ENCODE measurements at regions not wholly inside any gene's neighbourhood (a gene's known extent, or its start where the extent isn't known, plus 50 kb on each side); places are given as distances from the start of the nearest gene placed in this dataset.

GRCh38 chrX:71000139-71000538 is 68.0 kb downstream of the SNX12 start:
- no peak for DNase-seq (ENCODE audit: low read depth)

GRCh38 chrX:70998411-70999027 is 67.6 kb upstream of the SLC7A3 start:
- peak; percentile 16 for DNase-seq (ENCODE audit: low read depth)

DNA sequence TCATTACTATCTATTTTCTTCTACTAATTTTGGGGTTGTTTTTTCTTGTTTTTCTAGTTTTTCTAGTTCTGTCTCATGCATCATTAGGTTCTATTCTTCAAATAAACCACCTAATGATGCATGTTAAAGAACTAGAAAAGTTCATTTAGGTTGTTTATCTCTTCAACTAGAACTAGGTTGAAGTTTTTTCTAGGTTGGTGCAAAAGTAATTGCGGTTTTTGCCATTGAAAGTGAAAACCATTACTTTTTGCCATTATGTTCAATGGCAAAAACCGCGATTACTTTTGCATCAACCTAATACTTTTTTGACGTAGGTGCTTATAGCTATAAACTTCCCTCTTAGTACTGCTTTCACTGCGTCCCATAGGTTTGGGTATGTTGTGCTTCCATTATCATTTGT is 64.4 kb upstream of the SLC7A3 start:
- no peak for DNase-seq (ENCODE audit: low read depth)

GRCh38 chrX:70988425-70988824 is 57.5 kb upstream of the SLC7A3 start:
- no peak for DNase-seq (ENCODE audit: low read depth)
